Loucy (cell line): ENCODE measurements at regions not wholly inside any gene's neighbourhood (a gene's known extent, or its start where the extent isn't known, plus 50 kb on each side); places are given as distances from the start of the nearest gene placed in this dataset.

Experiments
- EZH2phosphoT487 ChIP-seq: fragments of 200-600 bp; IDR thresholded peaks from 2 replicates; pipeline ENCODE4 v1.6.1; 2018; ENCODE audit warnings: antibody characterized with exemption, mild to moderate bottlenecking, moderate library complexity, borderline replicate concordance
- TF ChIP-seq, protein P1 (sequence below): fragments of 200-600 bp; sonication (generic); conservative IDR thresholded peaks from 2 replicates; pipeline ENCODE4 v1.5.1; 2014; ENCODE audit warnings: mild to moderate bottlenecking, antibody characterized with exemption, low read length

DNA sequence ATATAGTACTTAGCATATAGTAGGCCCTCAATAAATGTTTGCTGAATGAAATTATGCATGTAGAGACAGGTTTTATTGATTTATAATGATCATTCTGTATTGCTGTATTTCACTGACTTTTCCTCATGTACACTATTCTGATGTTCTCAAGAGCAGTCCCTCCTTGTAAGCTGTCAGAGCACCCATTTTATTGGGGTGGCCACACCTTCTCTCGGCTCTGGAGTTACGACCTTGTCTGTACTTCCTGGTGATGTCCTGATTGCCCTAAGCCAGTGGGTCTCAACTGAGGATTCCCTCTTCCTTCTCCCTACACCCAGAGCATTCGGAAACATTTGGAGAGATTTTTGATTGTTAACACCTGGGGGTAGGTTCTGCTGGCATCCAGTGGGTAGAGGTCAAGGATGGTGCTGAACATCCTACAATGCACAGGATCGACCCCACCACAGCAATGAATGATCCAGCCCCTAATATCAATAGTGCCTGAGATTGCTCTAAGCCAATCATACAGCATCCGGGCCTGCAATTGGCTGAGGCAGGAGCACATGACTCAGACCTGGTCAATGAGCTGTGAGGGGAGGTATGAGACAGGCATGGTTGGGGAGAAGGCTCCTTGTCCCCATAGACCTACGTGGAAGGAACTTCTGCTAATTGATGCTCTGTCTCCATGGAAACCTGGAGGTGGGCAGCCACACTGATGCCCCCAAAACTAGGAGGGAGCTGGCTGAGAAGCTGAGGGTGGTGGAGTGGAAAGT, 58.8 kb downstream of the CLDN34 start:
- TF ChIP-seq, protein P1, sequence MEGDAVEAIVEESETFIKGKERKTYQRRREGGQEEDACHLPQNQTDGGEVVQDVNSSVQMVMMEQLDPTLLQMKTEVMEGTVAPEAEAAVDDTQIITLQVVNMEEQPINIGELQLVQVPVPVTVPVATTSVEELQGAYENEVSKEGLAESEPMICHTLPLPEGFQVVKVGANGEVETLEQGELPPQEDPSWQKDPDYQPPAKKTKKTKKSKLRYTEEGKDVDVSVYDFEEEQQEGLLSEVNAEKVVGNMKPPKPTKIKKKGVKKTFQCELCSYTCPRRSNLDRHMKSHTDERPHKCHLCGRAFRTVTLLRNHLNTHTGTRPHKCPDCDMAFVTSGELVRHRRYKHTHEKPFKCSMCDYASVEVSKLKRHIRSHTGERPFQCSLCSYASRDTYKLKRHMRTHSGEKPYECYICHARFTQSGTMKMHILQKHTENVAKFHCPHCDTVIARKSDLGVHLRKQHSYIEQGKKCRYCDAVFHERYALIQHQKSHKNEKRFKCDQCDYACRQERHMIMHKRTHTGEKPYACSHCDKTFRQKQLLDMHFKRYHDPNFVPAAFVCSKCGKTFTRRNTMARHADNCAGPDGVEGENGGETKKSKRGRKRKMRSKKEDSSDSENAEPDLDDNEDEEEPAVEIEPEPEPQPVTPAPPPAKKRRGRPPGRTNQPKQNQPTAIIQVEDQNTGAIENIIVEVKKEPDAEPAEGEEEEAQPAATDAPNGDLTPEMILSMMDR: no peak
- no peak for TF ChIP-seq EZH2phosphoT487
